DND-41 (cell line): ENCODE measurements at regions not wholly inside any gene's neighbourhood (a gene's known extent, or its start where the extent isn't known, plus 50 kb on each side); places are given as distances from the start of the nearest gene placed in this dataset.

ENCODE experiments used
- CTCF ChIP-seq: IDR thresholded peaks from 2 replicates; pipeline ENCODE4 v1.5.1; 2012; ENCODE audit warnings: borderline replicate concordance, low read length, moderate library complexity, mild to moderate bottlenecking; ENCODE audit not compliant: poor library complexity, severe bottlenecking; ENCODE audit errors: extremely low read depth
- EZH2 ChIP-seq: IDR thresholded peaks from 3 replicates; pipeline ENCODE4 v1.6.1; 2012; ENCODE audit warnings: borderline replicate concordance, low read depth, mild to moderate bottlenecking, moderate library complexity, low read length, inconsistent platforms; ENCODE audit not compliant: severe bottlenecking

DNA sequence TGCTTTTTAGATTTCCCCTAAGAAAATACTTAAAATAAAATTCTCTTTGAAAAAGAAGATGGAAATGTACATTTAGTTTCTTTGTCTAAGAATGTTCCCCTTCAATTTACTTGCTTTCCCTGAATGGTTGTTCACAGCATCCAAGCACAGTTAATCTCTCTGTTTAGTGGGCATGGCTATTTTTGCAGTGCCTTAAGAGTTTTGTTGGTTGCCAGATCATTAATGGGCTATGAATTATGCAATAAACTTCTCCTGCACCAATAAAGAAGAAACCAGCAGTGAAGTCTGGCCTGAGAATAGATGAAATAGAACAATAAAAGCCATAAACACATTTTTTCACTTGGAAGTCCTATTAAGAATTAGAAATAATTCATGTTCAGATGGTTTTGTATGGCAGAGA lies 980.4 kb upstream of the IGFBP7 start:
- TF ChIP-seq EZH2, result no peak
- no peak for TF ChIP-seq CTCF
